ENCODE measurements at regions not wholly inside any gene's neighbourhood (a gene's known extent, or its start where the extent isn't known, plus 50 kb on each side); places are given as distances from the start of the nearest gene placed in this dataset.

DNA sequence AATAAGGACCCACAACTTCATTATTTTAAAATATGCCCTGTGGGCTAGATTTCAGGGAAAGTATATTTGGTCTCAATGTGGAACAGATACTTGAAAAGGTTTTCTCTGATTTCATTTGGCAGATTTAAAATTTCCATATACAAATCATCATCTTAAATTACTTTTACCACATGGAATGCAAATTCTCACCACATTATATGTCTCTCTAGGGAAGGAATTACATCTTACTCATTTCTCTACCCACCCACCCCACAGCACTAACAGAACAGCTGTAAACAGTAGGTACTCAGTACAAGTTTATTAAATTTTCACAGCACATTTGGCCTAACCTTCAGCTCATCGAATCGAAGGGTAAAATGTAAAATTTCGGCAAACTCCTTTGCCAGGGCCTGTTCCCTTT lies 104.0 kb downstream of the CYRIA start:
- DNase-seq: no peak

- DNase-seq: no peak
Measured at GRCh38 chr2:16561251-16561650, 104.4 kb downstream of the CYRIA start.

- DNase-seq: no peak
Measured at GRCh38 chr2:16559278-16560067, 106.2 kb downstream of the CYRIA start.

GRCh38 chr2:16554060-16554583 lies 111.5 kb downstream of the CYRIA start:
- DNase-seq: no peak

DNA sequence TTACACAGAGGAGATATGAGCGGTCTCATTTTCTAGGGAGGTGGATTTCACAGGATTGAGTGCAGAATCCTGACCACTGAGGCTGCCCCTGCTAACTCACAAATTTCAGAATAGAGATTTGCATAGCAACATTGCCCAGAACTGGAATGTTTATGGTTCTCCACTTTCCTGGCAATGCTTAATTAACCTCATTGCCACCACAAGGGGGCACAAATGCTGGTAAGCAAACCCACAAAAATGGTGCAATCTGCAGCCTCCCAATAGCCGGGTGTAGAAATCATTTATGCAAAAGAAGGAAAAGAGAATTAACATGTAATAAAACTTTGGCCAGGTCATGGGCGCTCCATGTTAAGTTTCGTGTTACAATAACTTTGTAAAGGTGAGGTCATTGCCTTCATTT lies 112.4 kb downstream of the CYRIA start:
- no peak for DNase-seq

DNA sequence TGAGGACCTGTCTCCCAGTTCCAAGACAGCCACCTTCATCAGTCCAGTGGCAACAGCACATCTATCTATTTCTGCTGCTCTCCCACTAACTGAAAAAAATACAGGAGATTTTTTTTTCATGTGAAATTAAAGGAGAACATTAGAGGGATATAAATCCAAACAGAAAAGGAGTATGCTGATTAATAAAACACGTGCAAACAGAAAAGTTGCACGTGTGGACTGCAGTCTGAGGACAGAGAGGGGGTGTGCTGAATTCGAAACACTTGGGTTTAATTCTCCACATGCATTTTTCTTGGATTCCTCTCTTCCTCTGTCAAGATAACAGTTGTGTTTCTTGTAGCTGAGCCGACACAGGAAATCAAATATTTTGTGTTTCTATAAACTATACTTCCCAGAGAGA lies 113.4 kb downstream of the CYRIA start:
- DNase-seq: no peak

DNA sequence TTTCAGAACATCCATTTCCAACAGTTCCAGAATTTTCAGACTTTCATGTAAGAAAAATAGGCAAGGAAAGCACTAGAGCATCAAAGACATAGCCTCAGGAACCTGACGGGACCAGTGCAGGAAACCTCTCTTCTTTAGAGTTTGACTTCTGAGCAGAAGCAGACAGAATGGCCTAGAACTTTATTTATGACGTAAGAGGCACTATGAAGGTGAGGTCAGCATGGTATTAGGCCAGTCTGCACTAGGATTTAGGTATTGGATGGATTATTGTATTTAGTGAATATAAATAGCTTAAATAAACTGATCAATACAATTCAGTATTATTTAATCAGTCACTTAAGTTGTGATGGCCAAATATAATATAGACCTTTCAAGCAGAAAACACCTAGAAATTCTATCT lies 117.6 kb downstream of the CYRIA start:
- no peak for DNase-seq

GRCh38 chr2:16546128-16546754 lies 119.4 kb downstream of the CYRIA start:
- DNase-seq: peak; percentile 71

GRCh38 chr2:16538707-16539106 lies 126.9 kb downstream of the CYRIA start:
- DNase-seq: no peak

GRCh38 chr2:16537347-16537746 lies 128.3 kb downstream of the CYRIA start:
- DNase-seq: no peak

DNA sequence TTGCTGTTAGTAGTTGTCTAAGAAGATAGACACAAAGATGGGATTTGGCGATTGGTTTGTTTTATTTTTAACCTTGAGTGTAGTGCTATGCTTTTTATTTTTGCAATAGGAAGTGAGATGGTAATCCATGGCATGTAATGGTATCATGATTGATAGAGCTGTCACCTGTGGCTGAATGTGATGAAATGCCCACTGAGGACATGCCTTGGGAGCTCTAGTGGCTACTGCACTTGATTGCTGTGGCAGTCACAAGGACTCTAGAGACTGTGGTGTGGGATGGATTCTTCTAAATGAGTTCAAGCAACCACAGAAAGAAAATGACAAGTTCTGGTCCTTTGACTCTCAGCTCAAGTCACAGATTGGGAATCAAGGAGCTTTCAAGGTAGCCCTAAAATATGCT lies 139.4 kb downstream of the CYRIA start:
- DNase-seq: no peak

- DNase-seq: no peak
Measured at GRCh38 chr2:16525265-16525887, 140.3 kb downstream of the CYRIA start.

DNA sequence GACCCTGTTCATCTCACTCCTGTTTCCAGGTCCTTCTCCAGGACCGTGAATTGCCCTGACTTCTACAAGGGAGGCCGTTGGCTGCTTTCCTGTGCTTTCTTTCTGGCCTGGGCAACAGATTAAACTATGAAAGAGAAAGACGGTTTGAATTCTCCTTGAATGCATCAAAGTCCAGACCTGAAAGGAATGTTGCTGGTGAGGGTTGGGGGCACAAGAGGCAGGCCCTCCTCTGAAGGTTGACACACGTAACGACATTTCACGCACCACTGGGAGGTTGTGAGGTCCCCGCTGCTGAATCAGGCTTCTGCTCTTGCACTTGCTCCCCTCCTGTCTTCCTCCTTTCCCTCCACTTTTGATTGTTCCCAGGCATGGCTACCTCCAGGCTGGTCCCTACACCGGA lies 141.9 kb downstream of the CYRIA start:
- no peak for DNase-seq

GRCh38 chr2:16522031-16522831 lies 143.4 kb downstream of the CYRIA start:
- DNase-seq: no peak

DNA sequence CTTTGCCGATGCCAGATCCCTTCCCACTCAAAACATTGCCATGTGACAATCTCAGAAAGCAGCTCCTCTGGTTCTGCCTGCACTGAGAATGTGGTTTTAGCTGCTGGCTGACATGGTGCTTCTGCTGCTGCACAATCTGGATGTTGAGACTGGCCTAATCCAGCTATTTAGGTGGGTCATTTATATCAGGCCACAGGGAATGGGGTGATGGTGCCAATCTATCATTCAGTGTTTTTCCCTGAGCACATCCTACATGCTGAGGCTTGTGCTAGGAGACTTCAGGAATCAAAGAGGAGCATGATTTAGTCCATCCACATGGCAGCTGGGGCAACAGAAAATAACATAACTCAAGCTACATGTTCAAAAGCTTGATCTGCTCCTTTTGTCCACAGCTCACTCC lies 144.7 kb downstream of the CYRIA start:
- DNase-seq: no peak

GRCh38 chr2:16515696-16516095 lies 149.9 kb downstream of the CYRIA start:
- DNase-seq: no peak

- no peak for DNase-seq
Measured at GRCh38 chr2:16513626-16514025, 152.0 kb downstream of the CYRIA start.

- DNase-seq: no peak
Measured at GRCh38 chr2:16511041-16511440, 154.6 kb downstream of the CYRIA start.

- DNase-seq: no peak
Measured at GRCh38 chr2:16509042-16509441, 156.6 kb downstream of the CYRIA start.

- no peak for DNase-seq
Measured at GRCh38 chr2:16508490-16508851, 157.2 kb downstream of the CYRIA start.

DNA sequence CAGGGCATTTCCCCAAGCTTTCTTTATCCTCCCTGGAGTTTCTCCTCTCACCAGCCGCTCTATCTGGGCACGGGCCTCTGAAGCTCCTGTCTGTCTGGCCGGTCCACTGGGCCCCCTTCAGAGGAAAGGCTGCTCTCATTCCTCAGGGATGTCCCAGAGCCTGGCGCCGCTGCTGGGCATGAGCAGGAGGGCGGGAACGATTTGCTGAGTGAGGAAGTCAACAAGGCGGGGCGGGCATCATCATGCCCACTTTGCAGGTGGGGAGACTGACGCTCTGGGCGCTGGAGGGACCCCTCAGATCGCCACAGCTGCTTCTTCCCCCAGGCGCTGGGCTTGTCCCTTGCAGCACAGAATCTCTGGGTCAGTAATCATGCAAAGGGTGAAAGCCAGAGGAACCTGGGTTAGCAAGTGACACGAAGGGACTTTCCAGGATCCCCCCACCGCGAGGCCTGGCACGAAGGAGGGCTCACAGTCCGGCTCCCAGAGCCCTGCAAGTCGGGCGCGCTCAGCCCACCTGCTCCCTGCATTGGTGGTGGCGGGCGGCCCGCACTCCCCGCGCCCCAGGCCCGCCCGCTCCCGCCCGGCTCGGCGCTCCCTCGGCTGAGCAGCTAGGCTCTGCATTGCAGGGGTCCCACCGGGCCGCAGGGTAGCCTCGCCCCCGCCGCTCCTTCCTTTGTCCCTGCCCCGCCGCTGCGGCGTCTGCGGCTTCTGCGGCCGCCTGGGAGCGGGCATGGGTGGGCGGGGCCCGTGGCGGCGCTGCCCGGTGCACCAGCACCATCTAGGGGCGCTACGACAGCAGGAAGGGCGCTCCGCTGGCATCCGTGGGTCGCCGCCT lies 157.8 kb downstream of the CYRIA start:
- peak; percentile 13 for DNase-seq

DNA sequence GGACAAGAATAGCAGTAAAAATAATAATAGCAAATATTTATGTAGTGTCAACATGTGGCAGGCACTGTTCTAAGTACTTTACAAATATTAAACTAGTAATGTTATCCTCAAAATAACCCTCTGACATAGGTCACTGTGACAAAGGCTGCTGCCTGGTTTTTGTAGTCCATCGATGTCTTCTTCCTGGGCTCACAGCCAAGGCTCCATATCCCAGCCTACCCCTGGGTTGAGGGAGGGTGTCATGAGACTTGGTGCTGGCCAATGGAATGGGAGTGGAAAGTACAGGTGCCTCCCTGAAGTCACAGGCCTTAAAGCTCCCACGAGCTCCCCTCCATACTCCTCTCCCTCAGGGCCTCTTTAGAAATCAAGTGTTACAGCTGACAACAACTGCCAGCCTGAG lies 159.3 kb downstream of the CYRIA start:
- no peak for DNase-seq
